ENCODE measurements at regions not wholly inside any gene's neighbourhood (a gene's known extent, or its start where the extent isn't known, plus 50 kb on each side); places are given as distances from the start of the nearest gene placed in this dataset.

GRCh38 chr6:16832721-16833120, 71.5 kb upstream of the ATXN1 start:
- Histone ChIP-seq H3K36me3 (ENCODE audit: control insufficient read depth in 2 of 2, insufficient read depth in 2 of 2, low read length in 1 of 2) (no peaks in the 10 kb centered on the region), H3K27me3 (replicated peaks in 1 of 2; ENCODE audit: control insufficient read depth in 2 of 2, insufficient read depth in 2 of 2, low read length in 1 of 2) (no peaks in the 10 kb centered on the region), H3K4me2 (ENCODE audit: control insufficient read depth, insufficient read depth) (no peak overlapping the region), H2AFZ (ENCODE audit: control insufficient read depth, low read depth, low read length) (no peak overlapping the region), H3K4me3 (no peak overlapping the region), H3K27ac (ENCODE audit: control insufficient read depth, insufficient read depth) (no peak overlapping the region), H3K79me2 (ENCODE audit: control insufficient read depth, insufficient read depth, low read length) (no peaks in the 10 kb centered on the region), H3K4me1 (ENCODE audit: control insufficient read depth, insufficient read depth, low read length) (peaks cover 17% of the 10 kb centered on the region), H3K9ac (ENCODE audit: control insufficient read depth, insufficient read depth, low read length) (no peak overlapping the region), H3K9me3 (replicated peaks; ENCODE audit: control insufficient read depth, insufficient read depth, low read length) (no peaks in the 10 kb centered on the region), H4K20me1 (ENCODE audit: control insufficient read depth, insufficient read depth) (no peaks in the 10 kb centered on the region)
- ChIA-PET CTCF (interaction anchor here (0.9 to 1.4 kb wide), 2 partner anchors 13 to 61 kb away, joined by 3 read pairs; no protein-coding TSS in a partner anchor), POLR2A (no interaction called here), RAD21 (ENCODE audit: unreplicated experiment) (interaction anchor here (1.2 to 1.7 kb wide), 2 partner anchors 23 to 132 kb away, joined by 3 to 6 read pairs; no protein-coding TSS in a partner anchor), SMC1A (ENCODE audit: uncharacterized antibody, unreplicated experiment) (interaction anchor here (0.6 to 1.1 kb wide), 3 partner anchors 10 to 552 kb away, joined by 3 to 4 read pairs (median 3); no protein-coding TSS in a partner anchor)
- no TSS peak for BruUV-seq (replicated peaks)
- intact Hi-C loops (cut with micrococcal nuclease; ENCODE audit: unreplicated experiment) = no loop called here
- FAIRE-seq (no peak), DNase-seq (ENCODE audit: low read depth, low spot score) (no peak), ATAC-seq (no peak)
- 73% methylated on average over 6 of the region's 6 CpGs for WGBS (ENCODE audit: insufficient coverage, insufficient replicate concordance, low lambda C conversion rate, missing lambda C conversion rate)
- in situ Hi-C loops (cut with MboI) = no loop called here
- no peak for TF ChIP-seq PBX3 (IDR thresholded peaks at IDR 0.05; ENCODE audit: insufficient replicate concordance, low read depth, low read length)
- TF ChIP-seq ZNF592 (IDR thresholded peaks at IDR 0.05) = no peak
- TF ChIP-seq E2F4 (IDR thresholded peaks at IDR 0.05; ENCODE audit: low read depth, low read length) = no peak
- no peak for TF ChIP-seq SP1 (IDR thresholded peaks at IDR 0.05; ENCODE audit: low read depth, low read length)
- no peak for TF ChIP-seq RCOR1 (conservative IDR thresholded peaks at IDR 0.05; ENCODE audit: low read depth, low read length)
- TF ChIP-seq PRDM15 (CRISPR knock-in tag; IDR thresholded peaks at IDR 0.05) = no peak
- no peak for TF ChIP-seq SRF (IDR thresholded peaks at IDR 0.05; ENCODE audit: low read depth in 2 of 2, low read length in 2 of 2)
- TF ChIP-seq CHD2 (IDR thresholded peaks at IDR 0.05; ENCODE audit: borderline replicate concordance, low read depth, low read length) = no peak
- no peak for TF ChIP-seq ZSCAN29 (IDR thresholded peaks at IDR 0.05)
- TF ChIP-seq HDGF (IDR thresholded peaks at IDR 0.05) = no peak
- no peak for TF ChIP-seq CHD4 (IDR thresholded peaks at IDR 0.05)
- TF ChIP-seq E4F1 (IDR thresholded peaks at IDR 0.05; ENCODE audit: borderline replicate concordance, partially characterized antibody) = no peak
